ENCODE measurements at regions not wholly inside any gene's neighbourhood (a gene's known extent, or its start where the extent isn't known, plus 50 kb on each side); places are given as distances from the start of the nearest gene placed in this dataset.

DNA sequence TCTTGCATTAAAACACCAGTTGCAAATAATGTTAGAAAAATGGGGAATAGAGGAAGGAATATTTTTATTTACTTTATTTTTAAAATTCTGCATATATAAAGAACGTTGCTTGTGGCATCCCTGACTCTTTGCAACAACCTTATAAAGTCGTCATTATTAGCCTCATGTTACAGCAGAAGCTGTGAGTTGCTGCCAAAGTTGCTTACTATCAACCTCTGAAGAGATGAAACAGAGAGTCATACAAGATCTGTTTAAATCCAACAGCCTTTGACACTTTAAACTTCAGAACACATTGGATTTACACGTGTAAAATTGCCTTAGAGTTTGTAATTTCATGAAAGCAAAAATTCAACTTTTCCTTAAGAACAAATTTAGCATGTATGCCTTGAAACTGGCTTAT, 221.9 kb downstream of the MRPL39 start:
- TF ChIP-seq EZH2 (IDR thresholded peaks at IDR 0.05; ENCODE audit: borderline replicate concordance, insufficient read depth, low read depth, low read length, poor library complexity, severe bottlenecking) (no peak), CTCF (IDR thresholded peaks at IDR 0.05) (no peak)

All from B cell (primary cell).